K562 (cell line): ENCODE measurements at regions not wholly inside any gene's neighbourhood (a gene's known extent, or its start where the extent isn't known, plus 50 kb on each side); places are given as distances from the start of the nearest gene placed in this dataset.

ENCODE experiments used
- CBX5 ChIP-seq: IDR thresholded peaks from 2 replicates; pipeline ENCODE4 v1.6.1; 2014; ENCODE audit warnings: low read depth, borderline replicate concordance
- THRAP3 ChIP-seq: fragments of 450-650 bp; IDR thresholded peaks from 2 replicates; pipeline ENCODE4 v1.6.1; 2016; ENCODE audit warnings: mild to moderate bottlenecking, inconsistent platforms, borderline replicate concordance
- TF ChIP-seq, protein P1 (sequence below): sonication (generic); formaldehyde crosslinking; IDR thresholded peaks from 2 replicates; pipeline ENCODE4 v1.9.0; 2022; ENCODE audit warnings: mild to moderate bottlenecking, missing genetic modification reagents

DNA sequence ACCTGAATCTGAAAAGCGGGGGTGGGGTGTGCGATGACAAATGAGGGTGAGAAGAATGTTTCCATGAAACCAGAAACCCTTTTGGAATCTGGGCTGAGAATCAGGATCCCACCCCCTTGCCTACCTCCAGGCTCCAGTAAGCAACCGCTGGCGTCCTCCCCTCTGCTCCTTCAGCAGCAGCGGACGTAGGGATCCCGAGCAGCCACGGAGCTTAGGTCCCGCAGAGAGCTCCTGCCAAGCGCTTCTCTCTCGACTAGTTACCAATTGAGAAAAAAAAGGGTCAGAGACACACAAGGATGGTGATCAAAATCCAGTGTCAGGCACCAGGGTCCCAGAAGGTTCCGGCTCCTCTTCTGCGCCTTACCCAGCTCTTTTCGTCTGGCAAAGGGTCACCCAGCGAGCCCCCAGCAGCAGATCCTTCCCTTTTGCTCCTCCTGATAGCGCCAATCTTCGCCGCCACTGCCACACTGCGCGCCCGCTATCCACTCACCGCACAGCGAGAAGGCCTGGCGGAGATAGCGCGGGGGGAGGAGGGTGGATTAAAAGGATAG, 733.5 kb downstream of the ZWINT start:
- TF ChIP-seq CBX5 (no peak), THRAP3 (no peak)
- TF ChIP-seq, protein P1, sequence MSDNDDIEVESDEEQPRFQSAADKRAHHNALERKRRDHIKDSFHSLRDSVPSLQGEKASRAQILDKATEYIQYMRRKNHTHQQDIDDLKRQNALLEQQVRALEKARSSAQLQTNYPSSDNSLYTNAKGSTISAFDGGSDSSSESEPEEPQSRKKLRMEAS (CRISPR knock-in tag), result no peak
